GM12873 (cell line): ENCODE measurements at regions not wholly inside any gene's neighbourhood (a gene's known extent, or its start where the extent isn't known, plus 50 kb on each side); places are given as distances from the start of the nearest gene placed in this dataset.

Experiments
- TF ChIP-seq, protein P1 (sequence below): IDR thresholded peaks from 2 replicates; pipeline ENCODE4 v1.5.1; 2012; ENCODE audit warnings: low read depth, mild to moderate bottlenecking, moderate library complexity, low read length, control low read depth; ENCODE audit not compliant: insufficient read depth; ENCODE audit errors: missing control alignments

DNA sequence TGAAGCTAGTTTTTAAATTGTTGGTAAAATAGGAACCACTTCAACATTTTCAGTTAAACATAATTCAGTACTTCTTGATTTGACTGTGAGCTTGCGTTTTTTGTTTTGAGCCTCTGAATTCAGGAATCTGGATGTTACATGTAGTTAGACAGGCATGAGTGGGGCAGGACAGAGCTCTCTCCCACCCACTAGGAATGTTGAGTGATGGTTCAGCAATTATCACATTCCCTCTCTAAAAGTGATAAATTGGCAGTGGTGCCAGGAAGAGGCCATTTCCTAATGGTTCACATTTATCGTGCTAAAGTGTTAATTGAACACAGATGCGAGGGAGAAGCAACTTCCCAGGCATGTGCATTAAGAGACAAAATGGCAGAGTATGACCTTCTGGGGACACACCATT is 465.5 kb upstream of the HTR1E start:
- TF ChIP-seq, protein P1, sequence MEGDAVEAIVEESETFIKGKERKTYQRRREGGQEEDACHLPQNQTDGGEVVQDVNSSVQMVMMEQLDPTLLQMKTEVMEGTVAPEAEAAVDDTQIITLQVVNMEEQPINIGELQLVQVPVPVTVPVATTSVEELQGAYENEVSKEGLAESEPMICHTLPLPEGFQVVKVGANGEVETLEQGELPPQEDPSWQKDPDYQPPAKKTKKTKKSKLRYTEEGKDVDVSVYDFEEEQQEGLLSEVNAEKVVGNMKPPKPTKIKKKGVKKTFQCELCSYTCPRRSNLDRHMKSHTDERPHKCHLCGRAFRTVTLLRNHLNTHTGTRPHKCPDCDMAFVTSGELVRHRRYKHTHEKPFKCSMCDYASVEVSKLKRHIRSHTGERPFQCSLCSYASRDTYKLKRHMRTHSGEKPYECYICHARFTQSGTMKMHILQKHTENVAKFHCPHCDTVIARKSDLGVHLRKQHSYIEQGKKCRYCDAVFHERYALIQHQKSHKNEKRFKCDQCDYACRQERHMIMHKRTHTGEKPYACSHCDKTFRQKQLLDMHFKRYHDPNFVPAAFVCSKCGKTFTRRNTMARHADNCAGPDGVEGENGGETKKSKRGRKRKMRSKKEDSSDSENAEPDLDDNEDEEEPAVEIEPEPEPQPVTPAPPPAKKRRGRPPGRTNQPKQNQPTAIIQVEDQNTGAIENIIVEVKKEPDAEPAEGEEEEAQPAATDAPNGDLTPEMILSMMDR: no peak

DNA sequence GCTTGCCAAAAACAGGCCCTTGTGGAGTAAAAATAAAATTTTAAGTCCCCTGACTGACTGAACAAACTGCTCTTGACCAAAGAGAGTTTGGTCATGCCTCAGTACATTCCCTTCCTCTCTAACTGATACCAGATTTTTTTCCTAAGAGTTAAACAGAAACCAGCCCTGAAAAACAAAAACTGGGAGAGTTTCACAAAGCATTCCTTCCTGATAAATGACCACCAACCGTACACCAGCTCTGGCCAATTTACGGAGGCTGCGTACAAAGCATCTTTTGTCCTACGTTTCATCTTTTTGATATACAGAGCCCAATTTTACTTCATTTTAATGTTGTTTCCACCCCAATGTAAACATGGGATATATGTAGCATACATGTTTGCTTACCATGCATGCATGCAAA is 477.4 kb upstream of the HTR1E start:
- TF ChIP-seq, protein P1: no peak

DNA sequence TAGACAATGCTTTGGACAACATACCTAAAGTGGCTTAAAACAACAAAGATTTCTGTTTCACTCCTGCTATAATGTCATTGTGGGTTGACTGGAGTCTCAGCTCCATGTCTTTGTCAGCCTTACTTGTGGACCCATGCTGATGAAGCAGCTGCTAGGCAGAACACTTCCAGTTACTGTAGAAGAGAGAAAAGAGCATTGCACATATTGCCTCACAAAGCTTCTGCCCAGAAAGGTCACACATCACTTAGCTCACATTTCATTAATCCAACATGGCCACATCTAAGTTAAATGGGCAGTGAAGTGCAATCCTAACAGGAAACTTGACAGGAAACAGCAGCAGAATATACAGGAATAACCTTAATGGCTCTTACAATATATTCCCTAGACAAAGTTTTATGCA is 480.5 kb upstream of the HTR1E start:
- TF ChIP-seq, protein P1: no peak

DNA sequence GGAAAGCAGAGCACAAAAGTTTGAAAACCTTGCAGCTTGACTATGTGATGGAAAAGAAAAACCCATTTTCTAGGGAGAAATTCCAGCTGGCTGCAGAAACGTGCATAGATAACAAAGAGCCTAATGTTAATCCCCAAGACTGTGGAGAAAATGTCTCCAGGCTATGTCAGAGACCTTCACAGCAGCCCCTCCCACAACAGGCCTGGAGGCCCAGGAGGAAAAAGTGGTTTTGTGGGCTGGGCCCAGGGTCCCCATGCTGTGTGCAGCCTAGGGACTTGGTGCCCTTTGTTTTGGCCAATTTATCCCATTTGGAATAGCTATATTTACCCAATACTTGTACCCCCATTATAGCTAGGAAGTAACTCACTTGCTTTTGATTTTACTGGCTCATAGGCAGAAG is 484.1 kb upstream of the HTR1E start:
- TF ChIP-seq, protein P1: no peak

DNA sequence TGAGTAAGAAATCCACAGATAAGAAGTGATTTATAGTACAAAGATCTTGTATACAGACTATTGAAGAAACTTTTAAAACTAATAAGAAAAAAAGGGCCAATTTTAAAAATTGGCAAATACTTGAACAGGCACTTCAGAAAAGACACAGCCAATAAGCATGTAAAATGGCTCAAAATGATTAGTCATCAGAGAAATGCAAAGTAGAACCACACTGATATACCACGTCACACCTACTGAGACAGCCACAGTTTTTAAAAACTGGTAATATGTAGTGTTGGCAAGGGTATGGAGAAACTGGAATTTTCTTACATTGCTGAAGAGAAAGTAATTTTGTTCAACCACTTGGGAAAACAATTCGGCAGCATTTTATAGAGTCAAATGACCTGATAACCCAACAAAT is 488.9 kb upstream of the HTR1E start:
- TF ChIP-seq, protein P1: no peak

DNA sequence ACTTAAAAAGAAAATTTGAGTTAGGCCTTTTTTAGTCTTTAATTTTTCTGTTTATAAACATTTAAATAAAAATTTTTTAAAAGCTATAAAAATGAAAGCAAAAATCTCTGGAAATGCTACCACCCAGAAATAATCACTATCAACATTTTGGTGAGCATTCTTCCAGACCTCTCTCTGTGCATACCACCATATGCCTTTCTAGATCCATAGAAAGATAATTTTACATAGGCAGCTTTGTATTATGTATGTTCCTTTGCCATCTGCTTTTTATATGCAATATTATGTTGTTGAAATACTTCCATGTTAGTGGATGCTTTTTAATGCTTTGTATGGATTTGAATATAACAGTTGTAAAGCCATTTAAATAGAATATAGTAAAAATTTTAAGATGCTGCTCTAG is 496.7 kb upstream of the HTR1E start:
- TF ChIP-seq, protein P1: no peak

DNA sequence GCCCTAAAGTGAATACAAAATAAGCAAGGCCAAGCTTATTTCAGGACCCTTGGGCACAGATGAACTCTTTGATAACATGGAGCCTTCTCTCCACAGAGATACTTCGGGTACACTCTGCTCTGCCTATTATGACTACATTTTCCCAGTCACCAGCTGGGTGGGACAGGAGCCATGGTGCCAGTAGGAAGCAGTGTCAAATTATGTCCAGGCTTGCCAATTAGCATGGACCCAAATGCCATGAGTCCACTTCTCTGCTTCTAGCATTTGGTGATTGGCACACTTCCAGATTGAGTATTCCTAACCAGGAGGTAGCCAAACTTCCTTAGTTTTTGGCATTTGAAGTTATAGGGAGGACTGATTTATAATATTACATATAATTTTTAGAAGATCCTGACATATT is 513.8 kb upstream of the HTR1E start:
- TF ChIP-seq, protein P1: no peak

DNA sequence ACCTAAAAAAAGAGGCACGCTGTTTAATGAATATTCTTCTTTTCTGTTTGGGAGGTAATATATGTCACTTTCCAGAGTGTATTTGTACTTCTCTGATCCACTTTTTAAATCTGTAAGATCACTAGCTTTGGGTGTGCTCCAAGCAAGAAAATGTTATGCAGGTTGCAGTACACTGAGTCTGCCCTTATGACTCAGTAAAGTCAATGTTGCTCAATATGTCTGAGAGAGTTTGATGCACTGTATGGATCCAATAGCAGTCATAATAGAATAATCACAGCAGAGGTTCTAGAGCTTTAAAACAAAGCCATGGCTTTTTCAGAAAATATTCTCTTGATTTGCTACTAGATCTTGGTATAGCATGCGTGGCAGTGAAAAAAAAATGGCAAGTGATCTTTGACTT is 525.3 kb upstream of the HTR1E start:
- TF ChIP-seq, protein P1: no peak
